LNCaP clone FGC (cell line): ENCODE measurements at regions not wholly inside any gene's neighbourhood (a gene's known extent, or its start where the extent isn't known, plus 50 kb on each side); places are given as distances from the start of the nearest gene placed in this dataset.

Experiments
- DNase-seq: peaks from one replicate; pipeline ENCODE4 v3.0.0-alpha.2; 2011; ENCODE audit warnings: low read depth
- H3K4me3 ChIP-seq: 2 replicates; pipeline ENCODE4 v1.5.1; 2011; ENCODE audit warnings: mild to moderate bottlenecking, low read depth, low read length, control low read depth
- CTCF ChIP-seq: IDR thresholded peaks from 2 replicates; pipeline ENCODE4 v1.5.1; 2012; ENCODE audit warnings: mild to moderate bottlenecking; ENCODE audit not compliant: control insufficient read depth, insufficient read depth; ENCODE audit errors: extremely low read depth

DNA sequence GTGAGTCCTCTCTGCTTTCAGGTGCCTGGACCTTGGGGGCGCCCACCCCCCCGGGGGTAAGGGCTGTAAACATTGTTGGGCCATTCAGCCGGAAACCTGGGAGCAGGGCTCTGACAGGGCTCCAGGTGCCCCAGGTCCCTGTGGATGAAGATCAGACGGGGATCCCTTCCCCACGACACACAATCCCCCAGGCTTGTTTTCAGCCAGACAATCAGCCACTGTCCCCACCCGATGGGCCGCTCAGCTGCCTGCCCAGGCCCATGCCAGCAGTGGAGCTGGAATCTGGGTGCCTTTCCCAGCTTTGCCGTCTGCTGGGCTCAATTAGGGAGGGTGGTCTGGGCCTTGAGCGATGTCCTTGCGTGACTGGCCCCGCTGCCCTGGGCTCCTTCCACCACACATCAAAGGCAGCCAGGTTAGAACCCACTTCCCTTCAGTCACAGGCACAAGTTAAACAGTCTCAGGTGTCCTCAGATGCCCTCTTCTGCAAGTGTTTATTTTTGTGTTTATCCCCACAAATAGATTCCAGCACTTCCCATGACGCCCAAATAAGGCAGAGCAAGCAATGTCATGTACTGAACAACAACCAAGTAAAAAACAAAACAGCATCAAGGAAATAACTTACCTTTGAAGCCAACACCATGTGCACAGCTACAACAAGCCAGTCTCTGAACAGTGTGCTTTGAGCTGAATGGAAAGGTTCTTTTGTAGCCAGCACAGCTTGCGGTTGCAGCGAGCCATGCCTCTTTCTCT lies 77.0 kb upstream of the ALDH1A3 start:
- no peak overlapping the region for H3K4me3 ChIP-seq
- TF ChIP-seq CTCF = no peak
- DNase-seq = peak; percentile 18

- no peak for TF ChIP-seq CTCF
- no peak for DNase-seq
- no peak overlapping the region for H3K4me3 ChIP-seq
These were observed 76.5 kb upstream of the ALDH1A3 start for GRCh38 chr15:100803171-100803440.

GRCh38 chr15:100806157-100806556 lies 73.5 kb upstream of the ALDH1A3 start:
- no peak for DNase-seq
- TF ChIP-seq CTCF = no peak
- H3K4me3 ChIP-seq = no peak overlapping the region

DNA sequence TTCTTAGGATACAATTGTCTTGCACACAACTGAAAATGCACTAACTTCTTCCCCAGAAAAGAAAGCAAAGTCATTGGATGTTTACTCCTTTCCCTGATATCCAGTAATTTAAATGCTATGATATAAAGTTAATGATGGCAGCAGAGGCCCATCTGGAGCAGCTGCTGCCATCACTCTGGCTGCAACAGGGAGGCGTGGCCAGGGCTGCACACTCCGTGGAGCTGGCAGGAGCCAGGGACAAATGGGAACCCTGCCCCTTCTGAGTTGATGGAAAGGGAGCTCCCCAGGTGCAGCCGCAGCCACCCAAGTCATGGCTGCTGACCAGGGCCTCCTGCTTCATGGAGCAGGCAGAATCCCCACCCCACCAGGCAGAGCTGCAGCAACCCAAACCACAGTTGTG lies 72.6 kb upstream of the ALDH1A3 start:
- no peak for DNase-seq
- TF ChIP-seq CTCF = no peak
- no peak overlapping the region for H3K4me3 ChIP-seq

- DNase-seq = no peak
- no peak for TF ChIP-seq CTCF
- H3K4me3 ChIP-seq = no peak overlapping the region
These were observed 70.9 kb upstream of the ALDH1A3 start for GRCh38 chr15:100808691-100809090.

DNA sequence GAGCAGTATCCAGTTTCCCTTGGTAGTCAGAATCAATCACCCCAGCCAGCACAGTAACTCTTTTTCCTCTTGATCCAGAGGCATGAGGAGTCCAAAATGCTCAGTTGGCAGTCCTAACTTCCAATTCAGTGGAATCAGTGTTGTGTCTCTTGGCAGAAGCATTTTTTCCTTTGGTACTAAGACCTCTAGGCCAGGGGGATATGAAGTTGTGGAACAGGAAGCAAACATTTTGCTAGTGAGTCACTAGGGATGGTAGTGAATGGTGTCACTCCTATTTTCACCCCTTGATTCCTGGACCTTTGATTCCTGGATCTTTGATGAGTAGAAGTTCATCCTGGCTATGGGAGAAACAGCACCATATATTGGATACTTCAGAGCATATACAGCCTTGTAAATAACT lies 70.5 kb upstream of the ALDH1A3 start:
- no peak for DNase-seq
- no peak overlapping the region for H3K4me3 ChIP-seq
- no peak for TF ChIP-seq CTCF

- no peak overlapping the region for H3K4me3 ChIP-seq
- no peak for DNase-seq
- TF ChIP-seq CTCF = no peak
These were observed 70.0 kb upstream of the ALDH1A3 start for GRCh38 chr15:100809587-100809986.
